ENCODE measurements at regions not wholly inside any gene's neighbourhood (a gene's known extent, or its start where the extent isn't known, plus 50 kb on each side); places are given as distances from the start of the nearest gene placed in this dataset.

DNA sequence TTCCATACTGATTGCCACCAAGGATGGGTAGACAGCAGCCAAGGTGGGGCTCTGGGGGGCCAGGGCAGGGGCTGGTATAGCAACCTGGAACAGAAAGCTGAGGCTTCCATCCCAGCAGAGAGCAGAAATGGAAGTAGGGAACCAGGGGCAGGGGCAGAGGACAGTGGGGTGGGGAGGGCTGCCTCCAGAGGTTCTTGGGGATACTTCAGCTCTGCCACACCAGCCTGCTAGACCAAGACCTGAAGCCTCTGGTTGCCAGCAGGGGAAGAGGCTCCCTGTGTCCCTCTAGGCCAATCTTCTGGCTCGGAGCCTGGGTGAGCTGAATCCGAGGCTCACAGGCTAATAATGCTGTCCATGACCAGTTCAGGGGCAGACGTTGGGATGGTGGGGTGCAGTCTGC lies 329.0 kb downstream of the DYSF start:
- H3K9me3 ChIP-seq: no peaks in the 10 kb centered on the region
- TF ChIP-seq, protein P1, sequence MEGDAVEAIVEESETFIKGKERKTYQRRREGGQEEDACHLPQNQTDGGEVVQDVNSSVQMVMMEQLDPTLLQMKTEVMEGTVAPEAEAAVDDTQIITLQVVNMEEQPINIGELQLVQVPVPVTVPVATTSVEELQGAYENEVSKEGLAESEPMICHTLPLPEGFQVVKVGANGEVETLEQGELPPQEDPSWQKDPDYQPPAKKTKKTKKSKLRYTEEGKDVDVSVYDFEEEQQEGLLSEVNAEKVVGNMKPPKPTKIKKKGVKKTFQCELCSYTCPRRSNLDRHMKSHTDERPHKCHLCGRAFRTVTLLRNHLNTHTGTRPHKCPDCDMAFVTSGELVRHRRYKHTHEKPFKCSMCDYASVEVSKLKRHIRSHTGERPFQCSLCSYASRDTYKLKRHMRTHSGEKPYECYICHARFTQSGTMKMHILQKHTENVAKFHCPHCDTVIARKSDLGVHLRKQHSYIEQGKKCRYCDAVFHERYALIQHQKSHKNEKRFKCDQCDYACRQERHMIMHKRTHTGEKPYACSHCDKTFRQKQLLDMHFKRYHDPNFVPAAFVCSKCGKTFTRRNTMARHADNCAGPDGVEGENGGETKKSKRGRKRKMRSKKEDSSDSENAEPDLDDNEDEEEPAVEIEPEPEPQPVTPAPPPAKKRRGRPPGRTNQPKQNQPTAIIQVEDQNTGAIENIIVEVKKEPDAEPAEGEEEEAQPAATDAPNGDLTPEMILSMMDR (IDR thresholded peaks at IDR 0.05): no peak
- TF ChIP-seq POLR2A (IDR thresholded peaks at IDR 0.05): no peak
- no peaks in the 10 kb centered on the region for H3K27me3 ChIP-seq
- whole genome bisulfite sequencing, 4 donors: 76 to 89% (median 85%) methylated on average over 3 of the region's 3 CpGs; no CpG with 5 or more reads in 1 of the 4 donors
- no peak for ATAC-seq
- intact Hi-C loops (cut with DNase I): no loop called here
- H3K4me3 ChIP-seq: no peak overlapping the region
- DNase-seq: no peak
- no peaks in the 10 kb centered on the region for H3K4me1 ChIP-seq
- no peak overlapping the region for H3K27ac ChIP-seq
- H3K36me3 ChIP-seq: no peaks in the 10 kb centered on the region

- intact Hi-C loops (cut with DNase I): no loop called here
- ATAC-seq (no peak), DNase-seq (no peak)
- H3K4me1 ChIP-seq: no peaks in the 10 kb centered on the region
- no peaks in the 10 kb centered on the region for H3K27me3 ChIP-seq
- H3K36me3 ChIP-seq: no peaks in the 10 kb centered on the region
- no peaks in the 10 kb centered on the region for H3K9me3 ChIP-seq
- TF ChIP-seq, protein P1 (IDR thresholded peaks at IDR 0.05): no peak
- TF ChIP-seq POLR2A (IDR thresholded peaks at IDR 0.05): no peak
- no peak overlapping the region for H3K27ac ChIP-seq
- 85 to 89% (median 88%) methylated on average over 5 of the region's 5 CpGs for WGBS, 4 donors
- no peak overlapping the region for H3K4me3 ChIP-seq
Observed at GRCh38 chr2:71781695-71782228, 328.4 kb downstream of the DYSF start.

- no peaks in the 10 kb centered on the region for H3K4me1 ChIP-seq
- no peaks in the 10 kb centered on the region for H3K9me3 ChIP-seq
- no peak overlapping the region for H3K27ac ChIP-seq
- no peak for TF ChIP-seq POLR2A (IDR thresholded peaks at IDR 0.05)
- TF ChIP-seq, protein P1 (IDR thresholded peaks at IDR 0.05): no peak
- intact Hi-C loops (cut with DNase I): no loop called here
- H3K36me3 ChIP-seq: no peaks in the 10 kb centered on the region
- H3K27me3 ChIP-seq: no peaks in the 10 kb centered on the region
- DNase-seq: no peak
- H3K4me3 ChIP-seq: no peak overlapping the region
- no peak for ATAC-seq
- 85 to 96% (median 93%) methylated on average over 7 of the region's 7 CpGs for WGBS, 4 donors
Observed at GRCh38 chr2:71780162-71780561, 326.8 kb downstream of the DYSF start.

DNA sequence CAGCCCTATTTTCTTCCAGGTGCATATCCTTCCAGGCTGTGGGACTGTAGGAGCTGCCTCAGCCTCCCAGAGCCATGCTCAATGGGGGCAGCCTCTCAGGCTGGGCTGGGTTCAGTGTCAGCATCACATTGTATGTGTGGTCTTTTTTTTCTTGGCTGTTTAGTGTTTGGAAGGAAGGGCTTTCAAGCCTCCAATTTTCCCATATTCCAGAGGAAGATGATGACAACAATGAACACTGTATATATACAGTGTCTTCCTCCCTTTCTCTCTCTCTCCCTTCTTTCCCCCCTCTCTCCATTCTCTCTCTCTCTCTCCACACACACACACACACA lies 326.4 kb downstream of the DYSF start:
- Histone ChIP-seq H3K27ac (no peak overlapping the region), H3K4me3 (no peak overlapping the region), H3K4me1 (no peaks in the 10 kb centered on the region), H3K27me3 (no peaks in the 10 kb centered on the region), H3K36me3 (no peaks in the 10 kb centered on the region), H3K9me3 (no peaks in the 10 kb centered on the region)
- DNase-seq (no peak), ATAC-seq (no peak)
- intact Hi-C loops (cut with DNase I): no loop called here
- TF ChIP-seq POLR2A (IDR thresholded peaks at IDR 0.05): no peak
- TF ChIP-seq, protein P1 (IDR thresholded peaks at IDR 0.05): no peak

Measured in heart left ventricle (tissue), 16 donors.